ENCODE measurements at regions not wholly inside any gene's neighbourhood (a gene's known extent, or its start where the extent isn't known, plus 50 kb on each side); places are given as distances from the start of the nearest gene placed in this dataset.
"Not testable (repeated sequence)": the region's sequence is repeated elsewhere in the genome, so short reads cannot be mapped to it uniquely, and the experiment has no call there.

DNA sequence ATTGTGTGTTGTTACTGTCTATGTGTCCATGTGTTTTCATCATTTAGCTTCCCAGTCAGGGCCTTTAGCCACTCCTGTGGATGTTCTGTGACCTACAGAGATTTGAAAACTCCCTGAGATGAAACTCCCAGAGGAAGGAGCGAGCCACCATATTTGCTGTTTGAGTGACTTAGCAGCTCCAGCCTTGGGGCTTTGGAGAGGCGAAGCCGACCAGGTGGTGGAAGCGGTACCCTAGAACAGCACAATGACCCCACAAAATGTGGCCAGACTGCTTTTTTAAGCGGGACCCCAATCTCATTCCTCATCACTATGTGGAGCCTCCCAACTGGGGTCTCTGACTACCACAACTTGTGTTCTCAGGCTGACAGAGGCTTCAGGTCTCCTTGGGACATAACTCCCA, 323.9 kb upstream of the KCND2 start:
- DNase-seq (ENCODE audit: low read depth), result no peak

DNA sequence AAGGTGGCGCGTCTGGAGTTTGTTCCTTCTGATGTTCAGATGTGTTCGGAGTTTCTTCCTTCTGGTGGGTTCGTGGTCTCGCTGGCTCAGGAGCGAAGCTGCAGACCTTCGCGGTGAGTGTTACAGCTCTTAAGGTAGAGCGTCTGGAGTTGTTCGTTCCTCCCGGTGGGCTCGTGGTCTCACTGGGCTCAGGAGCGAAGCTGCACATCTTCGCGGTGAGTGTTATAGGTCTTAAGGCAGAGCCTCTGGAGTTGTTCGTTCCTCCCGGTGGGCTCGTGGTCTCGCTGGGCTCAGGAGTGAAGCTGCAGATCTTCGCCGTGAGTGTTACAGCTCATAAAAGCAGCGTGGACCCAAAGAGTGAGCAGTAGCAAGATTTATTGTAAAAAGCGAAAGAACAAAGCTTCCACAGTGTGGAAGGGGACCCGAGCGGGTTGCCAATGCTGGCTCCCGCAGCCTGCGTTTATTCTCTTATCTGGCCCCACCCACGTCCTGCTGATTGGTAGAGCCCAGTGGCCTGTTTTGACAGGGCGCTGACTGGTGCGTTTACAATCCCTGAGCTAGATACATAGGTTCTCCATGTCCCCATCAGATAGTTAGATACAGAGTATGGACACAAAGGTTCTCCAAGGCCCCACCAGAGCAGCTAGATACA, 322.5 kb upstream of the KCND2 start:
- DNase-seq (ENCODE audit: low read depth), result not testable (repeated sequence)

GRCh38 chr7:119951614-119952013, 321.4 kb upstream of the KCND2 start:
- not testable (repeated sequence) for DNase-seq (ENCODE audit: low read depth)

DNA sequence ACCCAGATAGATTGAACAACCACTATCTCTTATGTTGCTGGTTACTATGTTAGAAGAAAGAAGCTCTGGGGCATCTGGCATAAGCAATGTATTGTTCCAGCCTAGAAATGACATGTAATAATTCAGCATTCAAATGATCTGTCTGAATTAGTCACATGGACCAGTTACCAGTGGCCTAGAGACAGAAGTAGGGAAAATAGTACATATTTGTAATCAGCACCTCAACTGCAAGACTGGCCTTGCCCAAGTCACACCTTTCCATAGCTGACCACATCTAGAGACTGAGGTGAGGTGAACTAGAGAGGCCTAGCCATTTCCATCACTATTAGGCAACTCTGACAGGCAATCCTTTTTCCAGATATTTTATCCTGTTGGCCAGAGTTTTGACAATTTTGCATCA, 315.6 kb upstream of the KCND2 start:
- DNase-seq (ENCODE audit: low read depth), result no peak

- no peak for DNase-seq (ENCODE audit: low read depth)
These were observed 313.2 kb upstream of the KCND2 start for GRCh38 chr7:119959811-119960210.

- DNase-seq (ENCODE audit: low read depth), result no peak
These were observed 309.3 kb upstream of the KCND2 start for GRCh38 chr7:119963654-119964053.

GRCh38 chr7:119964065-119964464, 308.9 kb upstream of the KCND2 start:
- no peak for DNase-seq (ENCODE audit: low read depth)

DNA sequence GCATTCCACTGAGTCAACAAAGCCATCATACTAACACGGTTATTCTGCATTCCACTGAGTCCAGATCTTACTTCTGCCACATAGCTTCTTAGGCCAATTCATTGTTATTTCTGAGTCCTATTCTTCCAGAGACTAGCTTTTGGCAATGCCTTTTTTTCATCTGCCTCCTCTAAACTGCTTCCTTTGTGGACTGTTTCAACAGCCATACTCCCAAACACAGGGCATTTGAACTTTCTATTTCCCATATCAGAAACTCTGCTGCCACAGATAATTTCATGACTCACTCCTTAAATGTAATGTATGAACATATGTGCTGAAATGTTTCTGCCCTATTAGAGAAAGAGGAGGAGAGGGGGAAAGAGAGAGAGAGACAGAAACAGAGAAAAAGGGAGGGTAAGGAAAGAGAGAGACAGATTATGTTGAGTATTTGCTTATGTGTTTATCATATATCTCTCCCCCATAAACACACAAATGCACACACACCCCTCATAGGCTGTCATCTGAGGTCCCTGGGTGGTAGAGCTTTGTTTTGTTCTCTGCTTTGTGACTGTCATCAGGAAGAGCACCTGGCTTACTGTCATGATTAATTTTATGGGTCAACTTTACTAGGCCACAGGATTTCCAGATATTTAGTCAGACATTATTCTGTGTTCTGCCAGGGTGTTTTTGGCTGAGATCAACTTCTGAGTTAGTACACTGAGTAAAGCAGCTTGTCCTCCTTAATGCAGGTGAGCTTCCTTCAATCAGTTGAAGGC, 308.0 kb upstream of the KCND2 start:
- no peak for DNase-seq (ENCODE audit: low read depth)

- DNase-seq (ENCODE audit: low read depth), result no peak
These were observed 305.8 kb upstream of the KCND2 start for GRCh38 chr7:119967221-119967620.

GRCh38 chr7:119968411-119968810, 304.6 kb upstream of the KCND2 start:
- not testable (repeated sequence) for DNase-seq (ENCODE audit: low read depth)

DNA sequence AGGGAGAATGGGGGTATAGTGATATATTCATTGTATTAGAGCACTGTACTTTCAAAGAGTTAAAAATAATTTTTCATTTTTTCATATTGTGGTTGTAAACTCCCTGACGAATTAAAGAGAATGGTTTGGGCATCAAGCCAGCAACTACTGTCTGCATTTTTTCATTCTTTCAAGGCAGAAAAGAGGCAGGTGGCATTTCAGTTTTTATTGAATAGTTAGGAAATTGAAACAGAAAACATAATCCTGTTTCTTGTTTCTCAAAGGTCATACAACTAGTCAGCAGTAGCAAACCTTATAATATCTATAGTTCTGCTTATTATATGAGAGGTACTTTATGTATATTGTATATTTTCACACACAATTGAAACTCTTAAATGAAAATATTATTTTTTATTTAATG, 303.9 kb upstream of the KCND2 start:
- DNase-seq (ENCODE audit: low read depth), result no peak

- DNase-seq (ENCODE audit: low read depth), result no peak
These were observed 303.2 kb upstream of the KCND2 start for GRCh38 chr7:119969763-119970162.

- DNase-seq (ENCODE audit: low read depth), result no peak
These were observed 298.0 kb upstream of the KCND2 start for GRCh38 chr7:119974972-119975371.

DNA sequence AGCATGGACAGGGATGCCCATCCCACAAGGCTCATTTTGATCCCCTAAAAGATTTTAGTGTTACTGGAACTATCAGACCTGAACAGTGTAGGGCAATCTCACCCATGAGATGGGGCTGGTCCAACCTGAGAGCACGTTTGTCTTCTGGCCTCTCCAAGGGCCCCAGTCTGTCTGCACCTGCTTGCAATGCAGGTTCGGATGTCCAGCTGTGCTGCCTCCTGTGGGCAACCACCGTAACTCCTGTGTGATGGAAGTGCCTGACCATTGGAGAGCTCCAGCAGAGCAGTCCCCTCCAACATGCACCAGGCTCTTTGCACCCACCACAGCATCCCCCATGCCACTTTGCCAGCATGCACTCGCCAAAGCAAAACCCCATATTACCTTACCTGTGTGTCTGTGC, 290.1 kb upstream of the KCND2 start:
- no peak for DNase-seq (ENCODE audit: low read depth)

DNA sequence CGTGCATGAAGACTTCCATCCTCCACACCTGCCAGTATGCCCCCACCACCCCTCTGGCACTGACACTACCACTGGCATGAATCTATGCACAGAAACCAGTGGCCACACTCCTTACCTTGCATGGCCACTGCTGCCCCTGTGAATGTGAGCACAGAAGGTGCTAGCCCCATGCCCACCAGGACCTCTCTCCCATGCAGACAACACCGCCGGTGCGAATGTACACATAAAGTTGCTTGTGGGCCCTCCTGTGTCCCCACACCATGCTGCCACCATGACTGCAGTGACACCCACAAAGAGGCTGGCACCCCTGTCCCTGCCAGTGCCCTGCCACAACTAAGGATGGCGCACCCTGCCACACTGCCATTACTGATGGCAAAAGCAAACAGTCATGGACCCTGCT, 289.5 kb upstream of the KCND2 start:
- no peak for DNase-seq (ENCODE audit: low read depth)

GRCh38 chr7:119984247-119984646, 288.7 kb upstream of the KCND2 start:
- DNase-seq (ENCODE audit: low read depth), result no peak

DNA sequence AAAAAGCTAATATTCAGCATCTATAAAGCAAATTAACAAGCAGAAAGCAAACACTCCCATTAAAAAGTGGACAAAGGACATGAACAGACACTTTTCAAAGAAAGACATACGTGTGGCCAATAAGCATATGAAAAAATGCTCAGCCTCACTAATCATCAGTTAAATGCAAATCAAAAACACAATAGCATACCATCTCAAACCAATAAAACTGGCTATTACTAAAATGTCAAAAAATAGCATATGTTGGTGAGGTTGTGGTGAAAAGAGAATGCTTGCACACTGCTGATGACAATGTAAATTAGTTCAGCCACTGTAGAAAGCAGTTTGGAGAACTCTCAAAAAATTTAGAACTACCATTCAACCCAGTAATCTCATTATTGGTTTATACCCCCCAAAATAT, 284.6 kb upstream of the KCND2 start:
- no peak for DNase-seq (ENCODE audit: low read depth)

GRCh38 chr7:119994928-119995327, 278.0 kb upstream of the KCND2 start:
- no peak for DNase-seq (ENCODE audit: low read depth)

DNA sequence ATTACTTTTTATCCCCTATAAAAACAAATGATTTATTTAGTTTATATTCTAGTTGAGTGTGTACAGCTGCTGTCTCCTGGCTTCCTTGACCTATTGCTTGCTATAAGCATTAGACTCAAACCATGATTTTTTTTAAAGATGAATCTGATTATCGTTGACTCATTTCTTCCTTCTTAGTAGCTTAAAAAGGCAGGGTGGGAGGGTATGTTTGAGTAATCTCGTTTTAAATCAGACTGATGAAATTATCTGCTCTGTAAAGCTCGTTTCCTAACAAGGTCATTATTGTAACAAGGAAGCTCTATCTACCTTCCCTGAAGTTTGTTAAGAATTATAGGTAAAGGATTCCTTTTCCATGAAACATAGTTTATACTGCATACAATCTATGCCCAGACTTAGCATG, 276.3 kb upstream of the KCND2 start:
- DNase-seq (ENCODE audit: low read depth), result no peak

DNA sequence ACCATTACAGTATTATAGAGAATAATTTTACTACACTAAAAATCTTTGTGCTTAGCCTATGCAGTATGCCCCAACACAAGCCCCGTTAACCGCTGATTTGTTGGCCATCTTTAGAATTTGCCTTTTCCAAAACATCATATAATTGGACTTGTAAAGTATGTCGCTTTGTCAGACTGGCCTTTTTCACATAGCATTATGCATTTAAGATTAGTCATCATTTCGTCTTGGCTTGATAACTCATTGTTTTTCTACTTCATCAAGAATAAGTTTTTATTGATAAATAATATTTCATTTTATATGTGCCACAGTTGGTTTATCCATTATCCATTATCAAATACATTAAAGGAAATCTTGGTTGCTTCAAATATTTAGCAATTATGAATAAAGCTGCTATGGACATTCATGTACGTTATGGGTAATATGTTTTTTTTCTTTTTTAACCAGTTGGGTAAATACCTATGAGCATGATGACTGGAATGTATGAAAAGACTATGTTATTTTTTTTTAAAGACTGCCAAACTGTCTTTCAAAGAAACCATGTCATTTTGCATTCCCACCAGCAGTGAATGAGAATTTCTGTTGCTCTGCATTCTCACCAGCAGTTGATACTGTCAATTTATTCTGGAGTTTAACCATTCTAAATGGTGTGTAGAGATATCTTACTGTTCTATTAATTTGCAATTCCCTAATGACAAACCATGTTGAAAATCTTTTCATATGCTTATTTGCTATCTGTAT, 273.1 kb upstream of the KCND2 start:
- peak; percentile 35 for DNase-seq (ENCODE audit: low read depth)

- DNase-seq (ENCODE audit: low read depth), result no peak
These were observed 267.3 kb upstream of the KCND2 start for GRCh38 chr7:120005720-120006119.

- not testable (repeated sequence) for DNase-seq (ENCODE audit: low read depth)
These were observed 258.7 kb upstream of the KCND2 start for GRCh38 chr7:120014301-120014700.

DNA sequence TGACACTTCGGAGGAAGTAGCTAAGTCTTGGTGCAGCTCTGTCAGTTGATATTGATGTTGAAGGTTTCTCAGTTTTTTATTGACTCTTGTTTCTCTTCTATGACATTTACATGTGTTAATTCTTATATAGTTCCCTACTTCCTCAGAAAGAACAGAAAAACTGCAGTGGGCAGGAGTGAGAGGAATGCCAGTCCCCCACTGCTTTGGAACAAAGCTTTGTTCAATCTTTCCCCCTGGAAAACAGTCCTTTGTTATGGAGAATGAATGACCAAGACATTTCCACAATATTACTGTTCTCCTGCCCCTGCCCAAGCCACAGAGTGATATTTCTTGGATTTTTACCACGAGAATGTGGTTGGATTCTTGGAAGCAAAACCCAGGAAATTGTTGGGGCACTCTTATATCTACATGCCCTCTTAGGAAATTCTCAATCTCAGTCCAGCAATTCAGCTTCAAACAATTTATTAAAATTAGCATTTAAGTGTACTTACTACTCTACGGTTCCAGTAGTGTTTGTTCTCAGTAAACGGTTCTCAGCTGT, 258.0 kb upstream of the KCND2 start:
- no peak for DNase-seq (ENCODE audit: low read depth)

Measured in HS-27A (cell line).